NOMO-1 treated with DMSO at 0.1 percent for 48 hours (cell line): ENCODE measurements at regions not wholly inside any gene's neighbourhood (a gene's known extent, or its start where the extent isn't known, plus 50 kb on each side); places are given as distances from the start of the nearest gene placed in this dataset.

ENCODE experiments used
- DNase-seq: peaks from one replicate; lab custom pipeline; 2025; ENCODE audit not compliant: unreplicated experiment; lab: John Stamatoyannopoulos, UW

GRCh38 chr5:117204926-117205869, 630.6 kb upstream of the SEMA6A start:
- no peak for DNase-seq

- DNase-seq: no peak
These were observed 629.8 kb upstream of the SEMA6A start for GRCh38 chr5:117204404-117204803.

- no peak for DNase-seq
These were observed 629.0 kb upstream of the SEMA6A start for GRCh38 chr5:117203584-117203983.

- DNase-seq: no peak
These were observed 626.4 kb upstream of the SEMA6A start for GRCh38 chr5:117201001-117201400.

GRCh38 chr5:117195076-117195475, 620.5 kb upstream of the SEMA6A start:
- DNase-seq: no peak

GRCh38 chr5:117191251-117191650, 616.6 kb upstream of the SEMA6A start:
- DNase-seq: no peak

GRCh38 chr5:117189784-117190183, 615.2 kb upstream of the SEMA6A start:
- DNase-seq: no peak

GRCh38 chr5:117188211-117188610, 613.6 kb upstream of the SEMA6A start:
- DNase-seq: no peak

GRCh38 chr5:117186751-117187150, 612.1 kb upstream of the SEMA6A start:
- DNase-seq: no peak

GRCh38 chr5:117183326-117183725, 608.7 kb upstream of the SEMA6A start:
- DNase-seq: no peak

GRCh38 chr5:117182104-117182503, 607.5 kb upstream of the SEMA6A start:
- DNase-seq: no peak

GRCh38 chr5:117177302-117177701, 602.7 kb upstream of the SEMA6A start:
- DNase-seq: no peak

- no peak for DNase-seq
These were observed 590.4 kb upstream of the SEMA6A start for GRCh38 chr5:117165068-117165467.

- DNase-seq: no peak
These were observed 587.2 kb upstream of the SEMA6A start for GRCh38 chr5:117161718-117162335.

- no peak for DNase-seq
These were observed 585.8 kb upstream of the SEMA6A start for GRCh38 chr5:117160391-117160790.

- no peak for DNase-seq
These were observed 574.7 kb upstream of the SEMA6A start for GRCh38 chr5:117149312-117149711.

- no peak for DNase-seq
These were observed 569.5 kb upstream of the SEMA6A start for GRCh38 chr5:117144086-117144485.

- no peak for DNase-seq
These were observed 568.8 kb upstream of the SEMA6A start for GRCh38 chr5:117143406-117143805.

- DNase-seq: no peak
These were observed 563.9 kb upstream of the SEMA6A start for GRCh38 chr5:117138523-117138922.

- DNase-seq: no peak
These were observed 561.2 kb upstream of the SEMA6A start for GRCh38 chr5:117135851-117136250.

- no peak for DNase-seq
These were observed 558.6 kb upstream of the SEMA6A start for GRCh38 chr5:117133198-117133597.

GRCh38 chr5:117131876-117132275, 557.3 kb upstream of the SEMA6A start:
- no peak for DNase-seq
